H9 (cell line): ENCODE measurements at regions not wholly inside any gene's neighbourhood (a gene's known extent, or its start where the extent isn't known, plus 50 kb on each side); places are given as distances from the start of the nearest gene placed in this dataset.

Experiments
- DNase-seq: peaks from one replicate; pipeline ENCODE4 v3.0.0-alpha.2; 2017
- H2AFZ ChIP-seq: one replicate; pipeline ENCODE4 v1.6.1; 2013; ENCODE audit warnings: mild to moderate bottlenecking, low read length, control low read depth, moderate library complexity
- H2AK5ac ChIP-seq: 2 replicates; pipeline ENCODE4 v1.6.1; 2013; ENCODE audit warnings: low read length, control low read depth, mixed read lengths; ENCODE audit not compliant: insufficient read length
- H2BK120ac ChIP-seq: one replicate; pipeline ENCODE4 v1.6.1; 2013; ENCODE audit warnings: low read depth, mild to moderate bottlenecking, low read length, control low read depth, inconsistent platforms; ENCODE audit not compliant: poor library complexity, severe bottlenecking
- H2BK12ac ChIP-seq: 2 replicates; pipeline ENCODE4 v1.6.1; 2013; ENCODE audit warnings: low read length, control low read depth, mixed read lengths, low read depth; ENCODE audit not compliant: insufficient read length
- H2BK15ac ChIP-seq: 2 replicates; pipeline ENCODE4 v1.6.1; 2013; ENCODE audit warnings: low read depth, low read length, control low read depth
- H2BK20ac ChIP-seq: one replicate; pipeline ENCODE4 v1.6.1; 2013; ENCODE audit warnings: low read depth, mild to moderate bottlenecking, low read length, control low read depth, inconsistent platforms; ENCODE audit not compliant: poor library complexity, severe bottlenecking
- H2BK5ac ChIP-seq: 2 replicates; pipeline ENCODE4 v1.6.1; 2013; ENCODE audit warnings: low read length, control low read depth, mixed read lengths; ENCODE audit not compliant: insufficient read length
- H3K14ac ChIP-seq: 2 replicates; pipeline ENCODE4 v1.6.1; 2013; ENCODE audit warnings: low read length, control low read depth; ENCODE audit not compliant: insufficient read depth
- H3K18ac ChIP-seq: 2 replicates; pipeline ENCODE4 v1.6.1; 2013; ENCODE audit warnings: low read depth, mild to moderate bottlenecking, mixed read lengths, low read length, control low read depth; ENCODE audit not compliant: insufficient read length
- H3K23ac ChIP-seq: 2 replicates; pipeline ENCODE4 v1.6.1; 2013; ENCODE audit warnings: low read length, control low read depth, mixed read lengths, low read depth; ENCODE audit not compliant: insufficient read length
- H3K23me2 ChIP-seq: 2 replicates; pipeline ENCODE4 v1.6.1; 2013; ENCODE audit warnings: low read depth, mild to moderate bottlenecking, mixed read lengths, low read length, control low read depth; ENCODE audit not compliant: insufficient read length, poor library complexity, severe bottlenecking
- H3K27ac ChIP-seq: 2 replicates; pipeline ENCODE4 v1.5.1; 2013; ENCODE audit warnings: low read length, control low read depth, mixed read lengths, low read depth; ENCODE audit not compliant: insufficient read length
- H3K27me3 ChIP-seq: 2 replicates; pipeline ENCODE4 v1.6.1; 2013; ENCODE audit warnings: low read length, control low read depth, inconsistent platforms; ENCODE audit not compliant: insufficient read depth
- H3K4ac ChIP-seq: 2 replicates; pipeline ENCODE4 v1.6.1; 2013; ENCODE audit warnings: low read depth, mild to moderate bottlenecking, control low read depth, inconsistent platforms, low read length, moderate library complexity
- H3K4me1 ChIP-seq: 2 replicates; pipeline ENCODE4 v1.6.1; 2013; ENCODE audit warnings: low read length, control low read depth, inconsistent platforms; ENCODE audit not compliant: insufficient read depth
- H3K4me2 ChIP-seq: 2 replicates; pipeline ENCODE4 v1.6.1; 2013; ENCODE audit warnings: low read length, control low read depth, mixed read lengths; ENCODE audit not compliant: insufficient read length, insufficient read depth
- H3K56ac ChIP-seq: 2 replicates; pipeline ENCODE4 v1.6.1; 2013; ENCODE audit warnings: low read depth, mild to moderate bottlenecking, mixed read lengths, low read length, control low read depth; ENCODE audit not compliant: insufficient read length
- H3K79me1 ChIP-seq: 2 replicates; pipeline ENCODE4 v1.6.1; 2013; ENCODE audit warnings: low read depth, mild to moderate bottlenecking, moderate library complexity, low read length, control low read depth, inconsistent platforms; ENCODE audit not compliant: insufficient read depth, poor library complexity, severe bottlenecking
- H3K79me2 ChIP-seq: 2 replicates; pipeline ENCODE4 v1.6.1; 2013; ENCODE audit warnings: low read length, control low read depth, inconsistent platforms; ENCODE audit not compliant: insufficient read depth
- H3K9ac ChIP-seq: 2 replicates; pipeline ENCODE4 v1.6.1; 2013; ENCODE audit warnings: low read length, control low read depth, mixed read lengths; ENCODE audit not compliant: insufficient read length; ENCODE audit errors: extremely low read depth
- H3K9me3 ChIP-seq: one replicate; pipeline ENCODE4 v1.6.1; 2013; ENCODE audit warnings: low read depth, low read length, inconsistent platforms; ENCODE audit not compliant: control insufficient read depth
- H3T11ph ChIP-seq: one replicate; pipeline ENCODE4 v1.6.1; 2013; ENCODE audit warnings: mild to moderate bottlenecking, low read length, control low read depth, inconsistent platforms
- H4K20me1 ChIP-seq: one replicate; pipeline ENCODE4 v1.6.1; 2013; ENCODE audit not compliant: control insufficient read depth, insufficient read length, insufficient read depth
- H4K5ac ChIP-seq: 2 replicates; pipeline ENCODE4 v1.6.1; 2013; ENCODE audit warnings: low read depth, mild to moderate bottlenecking, mixed read lengths, low read length, control low read depth; ENCODE audit not compliant: insufficient read length
- H4K8ac ChIP-seq: replicated peaks from 2 replicates; pipeline ENCODE4 v1.6.1; 2013; ENCODE audit warnings: low read length, control low read depth, mixed read lengths, low read depth; ENCODE audit not compliant: insufficient read length
- H4K91ac ChIP-seq: 2 replicates; pipeline ENCODE4 v1.6.1; 2013; ENCODE audit warnings: low read depth, mild to moderate bottlenecking, moderate library complexity, mixed read lengths, low read length, control low read depth; ENCODE audit not compliant: insufficient read length
- H3K27ac Mint-ChIP-seq, 3 experiments: 2 replicates in 2 of 3; 3 replicates in 1 of 3; pipeline ENCODE4 v1.8.0; 2020 to 2021; ENCODE audit warnings: mixed read lengths in 3 of 3, mild to moderate bottlenecking in 1 of 3, moderate library complexity in 1 of 3
- H3K27me3 Mint-ChIP-seq: 2 replicates; pipeline ENCODE4 v1.8.0; 2021; ENCODE audit warnings: low read depth, mild to moderate bottlenecking, moderate library complexity, mixed read lengths
- H3K36me3 Mint-ChIP-seq, 3 experiments: 2 replicates in 2 of 3; 3 replicates in 1 of 3; pipeline ENCODE4 v1.8.0; 2020 to 2021; ENCODE audit warnings: low read depth in 3 of 3, mixed read lengths in 3 of 3; ENCODE audit not compliant: insufficient read depth in 1 of 3
- H3K4me1 Mint-ChIP-seq, 2 experiments: 2 replicates each; pipeline ENCODE4 v1.8.0; 2020; ENCODE audit warnings: mixed read lengths in 2 of 2
- H3K4me3 Mint-ChIP-seq, 2 experiments: 2 replicates in 1 of 2; 3 replicates in 1 of 2; pipeline ENCODE4 v1.8.0; 2020 to 2021; ENCODE audit warnings: mild to moderate bottlenecking in 2 of 2, mixed read lengths in 2 of 2, moderate library complexity in 1 of 2
- H3K9me3 Mint-ChIP-seq, 2 experiments: 2 replicates in 1 of 2; 3 replicates in 1 of 2; pipeline ENCODE4 v1.8.0; 2020; ENCODE audit warnings: mild to moderate bottlenecking in 2 of 2, mixed read lengths in 2 of 2, moderate library complexity in 1 of 2
- CTCF ChIP-seq: fragments of 200-600 bp; sonication (generic); conservative IDR thresholded peaks from 3 replicates; pipeline ENCODE4 v1.8.0; 2021; ENCODE audit warnings: antibody characterized with exemption, mild to moderate bottlenecking
- WGBS: extraction: QIAGEN DNeasy Blood & Tissue Kit; methylation state at CpG from one replicate; pipeline ENCODE4 v1.1.7; 2013; ENCODE audit warnings: missing lambda C conversion rate, low lambda C conversion rate, mixed read lengths; ENCODE audit not compliant: insufficient read length; ENCODE audit errors: extremely low coverage; 5-methylcytosine and 5-hydroxymethylcytosine counted together

DNA sequence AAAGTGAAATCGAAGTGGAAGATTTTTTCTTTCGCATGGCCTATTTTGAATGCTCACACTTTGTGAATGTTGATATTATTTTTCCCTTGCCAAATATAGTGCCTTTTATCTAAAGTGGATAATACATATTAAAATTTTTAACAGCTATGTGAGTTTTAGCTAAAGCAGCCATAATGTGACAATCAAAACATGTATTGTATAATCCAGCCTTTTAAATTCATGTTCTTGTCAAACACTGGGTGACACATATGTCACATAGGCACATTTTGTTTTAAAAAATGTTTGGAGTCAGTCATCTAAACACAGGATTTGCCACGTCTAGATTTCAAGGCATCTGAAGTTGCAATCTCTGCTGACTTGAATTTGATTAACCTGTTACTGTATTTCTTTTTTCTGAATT lies 1256.6 kb downstream of the SLITRK1 start:
- Mint-ChIP-seq H3K36me3 (no peaks in the 10 kb centered on the region), H3K4me3 (no peak overlapping the region)
- no peak for TF ChIP-seq CTCF

More for the DNA sequence above, 1256.6 kb downstream of the SLITRK1 start:
- H3T11ph ChIP-seq: no peak overlapping the region
- H2BK5ac ChIP-seq: no peak overlapping the region
- H3K23me2 ChIP-seq: no peaks in the 10 kb centered on the region
- no peak for DNase-seq
- WGBS: no CpG with 5 or more reads among the region's 3 CpGs
- H2AFZ ChIP-seq: no peak overlapping the region
- H4K91ac ChIP-seq: no peak overlapping the region
- H4K5ac ChIP-seq: no peak overlapping the region
- H3K9ac ChIP-seq: no peak overlapping the region
- H3K4me2 ChIP-seq: no peak overlapping the region
- H3K79me2 ChIP-seq: no peaks in the 10 kb centered on the region
- no peak overlapping the region for H2BK120ac ChIP-seq
- H2BK15ac ChIP-seq: no peak overlapping the region
- H3K4me1 ChIP-seq: no peaks in the 10 kb centered on the region
- H3K23ac ChIP-seq: no peak overlapping the region
- H3K4me1 Mint-ChIP-seq: no peaks in the 10 kb centered on the region
- no peaks in the 10 kb centered on the region for H3K9me3 ChIP-seq
- no peaks in the 10 kb centered on the region for H4K20me1 ChIP-seq
- H3K27me3 ChIP-seq: no peaks in the 10 kb centered on the region
- H3K4ac ChIP-seq: no peak overlapping the region
- H3K56ac ChIP-seq: no peak overlapping the region
- H3K27ac ChIP-seq: no peak overlapping the region
- H3K27me3 Mint-ChIP-seq: peaks cover 3% of the 10 kb centered on the region; the same call in 1 of the 2 replicates
- no peak overlapping the region for H2BK12ac ChIP-seq
- H4K8ac ChIP-seq: no peak overlapping the region
- H3K79me1 ChIP-seq: no peaks in the 10 kb centered on the region
- H2BK20ac ChIP-seq: no peak overlapping the region
- H3K18ac ChIP-seq: no peak overlapping the region
- H3K14ac ChIP-seq: no peak overlapping the region
- H3K27ac Mint-ChIP-seq: no peak overlapping the region
- no peaks in the 10 kb centered on the region; a peak in 1 of 5 replicates for H3K9me3 Mint-ChIP-seq
- no peak overlapping the region for H2AK5ac ChIP-seq
